Suprapubic skin (tissue), 4 donors: ENCODE measurements at regions not wholly inside any gene's neighbourhood (a gene's known extent, or its start where the extent isn't known, plus 50 kb on each side); places are given as distances from the start of the nearest gene placed in this dataset.

Experiments
- POLR2A ChIP-seq, 2 donors: fragments of 450-650 bp; IDR thresholded peaks; one replicate each; pipeline ENCODE4 v1.6.1; 2017; ENCODE audit warnings: antibody characterized with exemption in 2 of 2, mild to moderate bottlenecking in 2 of 2, moderate library complexity in 2 of 2
- POLR2AphosphoS5 ChIP-seq, 3 donors: sonication (generic); formaldehyde crosslinking; IDR thresholded peaks; one replicate each; pipeline ENCODE4 v1.6.1; 2017; ENCODE audit warnings: antibody characterized with exemption in 3 of 3
- TF ChIP-seq, protein P1 (sequence below), 2 donors: fragments of 200-600 bp in 1 of 2; fragments of 450-650 bp in 1 of 2; sonication (generic) in 1 of 2; IDR thresholded peaks; one replicate each; pipeline ENCODE4 v1.5.1; 2016 to 2019; ENCODE audit warnings: antibody characterized with exemption in 2 of 2, mild to moderate bottlenecking in 1 of 2, moderate library complexity in 1 of 2

DNA sequence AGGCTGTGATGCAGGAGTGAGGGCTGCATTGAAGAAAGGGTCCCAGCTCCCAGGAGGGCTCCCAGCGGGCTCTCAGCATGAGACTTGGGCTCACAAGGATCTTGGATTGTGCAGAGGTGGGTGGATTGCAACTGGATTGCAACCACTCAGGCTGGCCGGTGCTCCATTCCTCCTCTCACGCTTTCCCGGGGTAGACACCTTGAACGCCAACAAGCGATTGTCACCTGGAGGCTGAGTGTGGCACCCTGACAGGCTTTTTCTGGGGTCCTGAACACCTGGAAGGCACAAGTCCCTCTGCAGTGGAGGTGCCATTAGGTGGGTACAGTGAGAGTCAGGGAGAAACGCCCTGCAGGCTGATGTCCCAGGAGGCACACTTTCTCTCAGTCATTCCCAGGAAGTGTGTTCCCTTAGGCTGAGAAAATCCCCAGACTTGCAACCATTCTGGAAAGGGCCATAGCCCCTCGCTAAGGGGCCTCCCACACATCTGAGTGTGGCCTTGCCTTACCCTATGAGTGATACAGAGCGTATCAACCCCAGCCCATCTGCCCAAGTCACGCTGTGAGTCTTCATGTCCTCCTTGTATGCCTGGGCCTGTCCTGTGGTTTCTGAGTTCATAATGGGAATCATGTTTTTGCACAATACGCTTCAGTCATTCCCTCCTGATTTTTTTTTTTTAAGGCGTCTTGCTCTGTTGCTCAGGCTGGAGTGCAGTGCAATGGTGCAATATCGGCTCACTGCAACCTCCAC lies 488.1 kb downstream of the IRX1 start:
- TF ChIP-seq, protein P1, sequence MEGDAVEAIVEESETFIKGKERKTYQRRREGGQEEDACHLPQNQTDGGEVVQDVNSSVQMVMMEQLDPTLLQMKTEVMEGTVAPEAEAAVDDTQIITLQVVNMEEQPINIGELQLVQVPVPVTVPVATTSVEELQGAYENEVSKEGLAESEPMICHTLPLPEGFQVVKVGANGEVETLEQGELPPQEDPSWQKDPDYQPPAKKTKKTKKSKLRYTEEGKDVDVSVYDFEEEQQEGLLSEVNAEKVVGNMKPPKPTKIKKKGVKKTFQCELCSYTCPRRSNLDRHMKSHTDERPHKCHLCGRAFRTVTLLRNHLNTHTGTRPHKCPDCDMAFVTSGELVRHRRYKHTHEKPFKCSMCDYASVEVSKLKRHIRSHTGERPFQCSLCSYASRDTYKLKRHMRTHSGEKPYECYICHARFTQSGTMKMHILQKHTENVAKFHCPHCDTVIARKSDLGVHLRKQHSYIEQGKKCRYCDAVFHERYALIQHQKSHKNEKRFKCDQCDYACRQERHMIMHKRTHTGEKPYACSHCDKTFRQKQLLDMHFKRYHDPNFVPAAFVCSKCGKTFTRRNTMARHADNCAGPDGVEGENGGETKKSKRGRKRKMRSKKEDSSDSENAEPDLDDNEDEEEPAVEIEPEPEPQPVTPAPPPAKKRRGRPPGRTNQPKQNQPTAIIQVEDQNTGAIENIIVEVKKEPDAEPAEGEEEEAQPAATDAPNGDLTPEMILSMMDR (IDR thresholded peaks at IDR 0.05) = no peak
- TF ChIP-seq POLR2A (IDR thresholded peaks at IDR 0.05) = no peak
- TF ChIP-seq POLR2AphosphoS5 (IDR thresholded peaks at IDR 0.05) = no peak
